SH-SY5Y (cell line): ENCODE measurements at regions not wholly inside any gene's neighbourhood (a gene's known extent, or its start where the extent isn't known, plus 50 kb on each side); places are given as distances from the start of the nearest gene placed in this dataset.

Source experiments
- GATA2 ChIP-seq: IDR thresholded peaks from 2 replicates; pipeline ENCODE4 v1.6.1; 2011; ENCODE audit warnings: mild to moderate bottlenecking, low read depth, low read length
- GATA3 ChIP-seq: IDR thresholded peaks from 2 replicates; pipeline ENCODE4 v1.6.1; 2011; ENCODE audit warnings: low read depth, mild to moderate bottlenecking, low read length, moderate library complexity

GRCh38 chr14:62076825-62077605 is 314.8 kb downstream of the SNAPC1 start:
- no peak for TF ChIP-seq GATA3
- TF ChIP-seq GATA2 = no peak
